Fibroblast of the aortic adventitia (primary cell): ENCODE measurements at regions not wholly inside any gene's neighbourhood (a gene's known extent, or its start where the extent isn't known, plus 50 kb on each side); places are given as distances from the start of the nearest gene placed in this dataset.

ENCODE experiments used
- DNase-seq: peaks from one replicate; pipeline ENCODE4 v3.0.0-alpha.2; 2010; ENCODE audit warnings: low read depth
- H3K4me3 ChIP-seq: 2 replicates; pipeline ENCODE4 v1.5.1; 2011; ENCODE audit warnings: low read depth, mild to moderate bottlenecking, control low read depth, low read length, moderate library complexity
- TF ChIP-seq, protein P1 (sequence below): IDR thresholded peaks from 2 replicates; pipeline ENCODE4 v1.5.1; 2011; ENCODE audit warnings: mild to moderate bottlenecking, low read length, control low read depth, inconsistent platforms; ENCODE audit not compliant: insufficient read depth

DNA sequence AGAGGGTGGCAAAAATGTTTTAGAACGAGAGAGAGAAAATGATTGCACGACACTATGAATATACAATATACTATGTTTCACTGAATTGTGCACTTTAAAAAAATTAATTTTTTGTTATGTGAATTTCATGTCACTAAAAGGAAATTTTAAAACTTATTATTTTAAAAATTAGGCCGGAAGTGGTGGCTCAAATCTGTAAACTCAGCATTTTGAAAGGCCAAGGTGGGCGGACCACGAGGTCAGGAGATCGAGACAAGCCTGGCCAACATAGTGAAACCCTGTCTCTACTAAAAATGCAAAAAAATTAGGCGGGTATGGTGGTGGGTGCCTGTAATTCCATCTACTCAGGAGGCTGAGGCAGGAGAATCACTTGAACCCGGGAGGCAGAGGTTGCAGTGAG lies 642.5 kb downstream of the XPNPEP1 start:
- H3K4me3 ChIP-seq: no peak overlapping the region
- DNase-seq: no peak
- TF ChIP-seq, protein P1, sequence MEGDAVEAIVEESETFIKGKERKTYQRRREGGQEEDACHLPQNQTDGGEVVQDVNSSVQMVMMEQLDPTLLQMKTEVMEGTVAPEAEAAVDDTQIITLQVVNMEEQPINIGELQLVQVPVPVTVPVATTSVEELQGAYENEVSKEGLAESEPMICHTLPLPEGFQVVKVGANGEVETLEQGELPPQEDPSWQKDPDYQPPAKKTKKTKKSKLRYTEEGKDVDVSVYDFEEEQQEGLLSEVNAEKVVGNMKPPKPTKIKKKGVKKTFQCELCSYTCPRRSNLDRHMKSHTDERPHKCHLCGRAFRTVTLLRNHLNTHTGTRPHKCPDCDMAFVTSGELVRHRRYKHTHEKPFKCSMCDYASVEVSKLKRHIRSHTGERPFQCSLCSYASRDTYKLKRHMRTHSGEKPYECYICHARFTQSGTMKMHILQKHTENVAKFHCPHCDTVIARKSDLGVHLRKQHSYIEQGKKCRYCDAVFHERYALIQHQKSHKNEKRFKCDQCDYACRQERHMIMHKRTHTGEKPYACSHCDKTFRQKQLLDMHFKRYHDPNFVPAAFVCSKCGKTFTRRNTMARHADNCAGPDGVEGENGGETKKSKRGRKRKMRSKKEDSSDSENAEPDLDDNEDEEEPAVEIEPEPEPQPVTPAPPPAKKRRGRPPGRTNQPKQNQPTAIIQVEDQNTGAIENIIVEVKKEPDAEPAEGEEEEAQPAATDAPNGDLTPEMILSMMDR: no peak

- DNase-seq: no peak
- TF ChIP-seq, protein P1: no peak
- H3K4me3 ChIP-seq: no peak overlapping the region
Measured at GRCh38 chr10:109277456-109277855, 645.9 kb downstream of the XPNPEP1 start.

GRCh38 chr10:109275960-109276359 lies 647.4 kb downstream of the XPNPEP1 start:
- no peak for DNase-seq
- no peak overlapping the region for H3K4me3 ChIP-seq
- TF ChIP-seq, protein P1: no peak

DNA sequence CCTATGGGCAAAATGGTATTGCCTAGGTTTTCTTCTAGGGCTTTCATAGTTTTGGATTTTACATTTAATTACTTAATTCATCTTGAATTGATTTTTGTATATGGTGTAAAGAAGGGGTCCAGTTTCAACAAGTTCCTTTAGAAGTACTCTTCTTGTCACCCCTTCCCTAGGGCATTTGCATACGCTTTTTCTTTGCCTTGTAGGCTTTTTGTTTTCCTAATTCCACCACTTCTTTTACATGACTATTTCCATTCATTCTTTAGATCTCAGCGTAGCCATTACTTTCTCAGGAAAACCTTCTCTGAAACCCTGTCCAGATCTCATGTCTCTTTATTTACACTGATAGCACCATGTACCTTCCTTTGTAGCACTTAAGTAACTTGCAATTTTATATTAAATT lies 648.6 kb downstream of the XPNPEP1 start:
- H3K4me3 ChIP-seq: no peak overlapping the region
- no peak for DNase-seq
- TF ChIP-seq, protein P1: no peak

GRCh38 chr10:109270173-109270572 lies 653.1 kb downstream of the XPNPEP1 start:
- H3K4me3 ChIP-seq: no peak overlapping the region
- no peak for DNase-seq
- TF ChIP-seq, protein P1: no peak

DNA sequence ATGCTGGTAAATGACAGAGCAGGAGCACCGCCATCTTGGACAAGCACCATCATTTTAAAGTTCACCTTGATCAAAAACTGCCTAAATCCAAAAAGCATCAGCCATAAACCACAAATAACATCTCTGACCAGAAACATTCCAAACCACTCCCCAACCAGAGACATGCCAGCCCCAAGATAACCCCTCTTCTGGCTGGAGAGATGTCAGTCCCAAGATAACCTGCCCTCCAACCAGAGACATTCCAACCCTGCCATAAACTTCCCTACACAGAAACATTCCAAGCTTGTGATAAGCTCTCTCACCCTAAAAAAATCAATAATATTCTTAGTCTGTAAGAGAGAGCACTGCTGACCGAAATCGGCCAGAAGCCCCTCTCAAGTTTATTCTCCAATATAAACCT lies 659.3 kb downstream of the XPNPEP1 start:
- no peak overlapping the region for H3K4me3 ChIP-seq
- TF ChIP-seq, protein P1: no peak
- DNase-seq: no peak

- no peak overlapping the region for H3K4me3 ChIP-seq
- TF ChIP-seq, protein P1: no peak
- DNase-seq: no peak
Measured at GRCh38 chr10:109261231-109261630, 662.1 kb downstream of the XPNPEP1 start.
